ENCODE measurements at regions not wholly inside any gene's neighbourhood (a gene's known extent, or its start where the extent isn't known, plus 50 kb on each side); places are given as distances from the start of the nearest gene placed in this dataset.

DNA sequence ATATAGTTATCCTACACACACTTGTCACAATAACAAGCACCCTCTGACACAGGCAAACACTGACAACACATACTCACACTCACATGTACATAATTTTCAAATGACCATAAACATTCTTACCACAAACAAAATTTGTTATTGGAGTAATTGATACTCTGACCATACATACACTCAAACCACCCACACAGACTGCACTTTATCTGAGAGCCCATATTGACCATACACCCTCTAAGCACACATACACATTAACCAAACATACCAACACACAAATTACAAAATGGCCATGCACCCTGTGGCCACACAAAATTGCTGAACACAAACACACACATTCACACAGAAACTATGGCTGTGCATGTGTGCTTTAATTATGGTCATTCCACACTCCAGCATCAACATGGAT, 79.1 kb upstream of the FAM120A start:
- H3K4me3 ChIP-seq (ENCODE audit: low read depth, low read length), result no peak overlapping the region
- TF ChIP-seq, protein P1, sequence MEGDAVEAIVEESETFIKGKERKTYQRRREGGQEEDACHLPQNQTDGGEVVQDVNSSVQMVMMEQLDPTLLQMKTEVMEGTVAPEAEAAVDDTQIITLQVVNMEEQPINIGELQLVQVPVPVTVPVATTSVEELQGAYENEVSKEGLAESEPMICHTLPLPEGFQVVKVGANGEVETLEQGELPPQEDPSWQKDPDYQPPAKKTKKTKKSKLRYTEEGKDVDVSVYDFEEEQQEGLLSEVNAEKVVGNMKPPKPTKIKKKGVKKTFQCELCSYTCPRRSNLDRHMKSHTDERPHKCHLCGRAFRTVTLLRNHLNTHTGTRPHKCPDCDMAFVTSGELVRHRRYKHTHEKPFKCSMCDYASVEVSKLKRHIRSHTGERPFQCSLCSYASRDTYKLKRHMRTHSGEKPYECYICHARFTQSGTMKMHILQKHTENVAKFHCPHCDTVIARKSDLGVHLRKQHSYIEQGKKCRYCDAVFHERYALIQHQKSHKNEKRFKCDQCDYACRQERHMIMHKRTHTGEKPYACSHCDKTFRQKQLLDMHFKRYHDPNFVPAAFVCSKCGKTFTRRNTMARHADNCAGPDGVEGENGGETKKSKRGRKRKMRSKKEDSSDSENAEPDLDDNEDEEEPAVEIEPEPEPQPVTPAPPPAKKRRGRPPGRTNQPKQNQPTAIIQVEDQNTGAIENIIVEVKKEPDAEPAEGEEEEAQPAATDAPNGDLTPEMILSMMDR (IDR thresholded peaks at IDR 0.05; ENCODE audit: borderline replicate concordance, insufficient read depth, low read depth, low read length), result no peak

DNA sequence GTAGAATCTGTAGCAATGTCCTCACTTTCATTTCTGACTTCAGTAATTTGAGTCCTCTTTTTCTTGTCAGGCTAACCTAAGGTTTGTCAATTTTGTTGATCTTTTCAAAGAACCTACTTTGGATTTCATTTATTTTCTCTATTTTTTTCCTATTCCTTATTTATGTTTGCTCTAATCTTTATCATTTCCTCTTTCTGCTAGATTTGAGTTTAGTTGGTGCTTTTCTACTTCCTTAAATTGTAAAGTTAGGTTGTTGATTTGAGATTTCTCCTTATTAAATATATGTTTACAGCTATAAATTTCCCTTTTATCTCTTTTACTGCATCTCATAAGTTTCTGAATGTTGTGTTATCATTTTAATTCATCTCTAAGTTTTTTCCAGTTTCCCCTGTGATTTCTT, 75.1 kb upstream of the FAM120A start:
- TF ChIP-seq, protein P1 (IDR thresholded peaks at IDR 0.05; ENCODE audit: borderline replicate concordance, insufficient read depth, low read depth, low read length), result no peak
- H3K4me3 ChIP-seq (ENCODE audit: low read depth, low read length), result no peak overlapping the region

DNA sequence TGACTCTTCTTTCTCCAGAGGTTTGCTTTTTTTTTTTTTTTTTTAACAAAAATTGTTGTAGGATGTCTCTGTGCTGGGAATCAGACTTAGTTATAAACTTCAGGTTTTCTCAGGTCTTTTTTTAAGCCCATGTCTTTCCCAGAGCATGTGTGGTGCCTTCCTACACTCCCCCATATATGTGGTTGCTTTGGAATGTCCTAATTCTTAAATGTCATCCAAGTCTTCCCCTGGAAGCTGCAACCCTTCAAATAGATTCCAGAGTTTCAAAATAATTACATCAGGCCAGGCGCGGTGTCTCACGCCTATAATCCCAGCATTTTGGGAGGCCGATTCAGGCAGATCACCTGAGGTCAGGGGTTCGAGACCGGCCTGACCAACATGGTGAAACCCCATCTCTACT, 73.2 kb upstream of the FAM120A start:
- H3K4me3 ChIP-seq (ENCODE audit: low read depth, low read length), result no peak overlapping the region
- TF ChIP-seq, protein P1 (IDR thresholded peaks at IDR 0.05; ENCODE audit: borderline replicate concordance, insufficient read depth, low read depth, low read length), result no peak

DNA sequence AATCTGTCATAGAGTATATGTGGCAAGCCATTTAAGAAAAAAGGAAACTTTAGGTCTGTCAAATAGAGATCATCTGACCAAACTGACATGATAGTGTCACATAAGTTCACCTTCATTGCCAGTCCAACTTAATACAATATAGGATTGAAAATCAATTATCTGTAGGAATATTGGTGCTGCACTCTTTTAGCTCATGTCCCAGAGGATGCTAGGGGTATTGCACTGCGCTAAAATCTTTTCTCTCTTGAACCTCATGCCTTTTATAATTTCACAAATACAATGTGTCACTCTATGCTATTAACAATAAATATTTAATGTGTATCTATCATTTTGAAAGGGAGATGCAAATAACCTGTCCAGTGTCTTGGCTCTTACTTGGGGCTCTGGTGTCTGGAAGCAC, 72.4 kb upstream of the FAM120A start:
- TF ChIP-seq, protein P1 (IDR thresholded peaks at IDR 0.05; ENCODE audit: borderline replicate concordance, insufficient read depth, low read depth, low read length), result peak; percentile 39; the same call in 1 of the 2 replicates
- H3K4me3 ChIP-seq (ENCODE audit: low read depth, low read length), result no peak overlapping the region

DNA sequence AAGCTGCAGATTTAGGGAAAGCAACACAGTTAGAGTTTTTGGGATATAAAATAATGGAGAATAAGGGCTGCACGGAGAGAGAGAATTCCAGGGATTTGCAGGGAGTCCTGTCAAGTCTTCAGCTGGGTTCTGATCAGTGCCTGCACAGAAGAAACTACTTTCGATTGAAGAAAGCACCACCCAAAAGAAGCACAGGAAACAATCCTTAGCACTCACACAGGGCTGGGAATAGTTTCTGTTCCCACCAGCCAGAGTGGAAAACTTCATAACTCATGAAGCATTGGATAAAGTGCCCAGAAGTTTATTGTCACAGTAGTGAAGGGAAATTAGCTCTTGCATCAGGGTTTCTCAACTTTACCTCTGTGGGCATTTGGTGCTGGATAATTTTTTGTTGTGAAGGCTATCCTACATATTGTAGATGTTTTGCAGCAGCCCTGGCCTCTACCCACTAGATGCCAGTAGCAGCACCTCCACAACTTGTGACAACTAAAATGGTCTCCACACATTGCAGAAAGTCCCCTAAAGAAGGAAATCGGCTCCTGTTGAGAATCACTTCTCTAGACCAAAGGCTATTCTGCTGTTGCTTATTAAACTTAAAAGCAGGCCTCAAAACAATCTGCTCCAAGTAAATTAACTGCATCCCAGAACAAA, 71.0 kb upstream of the FAM120A start:
- no peak overlapping the region for H3K4me3 ChIP-seq (ENCODE audit: low read depth, low read length)
- TF ChIP-seq, protein P1 (IDR thresholded peaks at IDR 0.05; ENCODE audit: borderline replicate concordance, insufficient read depth, low read depth, low read length), result no peak

DNA sequence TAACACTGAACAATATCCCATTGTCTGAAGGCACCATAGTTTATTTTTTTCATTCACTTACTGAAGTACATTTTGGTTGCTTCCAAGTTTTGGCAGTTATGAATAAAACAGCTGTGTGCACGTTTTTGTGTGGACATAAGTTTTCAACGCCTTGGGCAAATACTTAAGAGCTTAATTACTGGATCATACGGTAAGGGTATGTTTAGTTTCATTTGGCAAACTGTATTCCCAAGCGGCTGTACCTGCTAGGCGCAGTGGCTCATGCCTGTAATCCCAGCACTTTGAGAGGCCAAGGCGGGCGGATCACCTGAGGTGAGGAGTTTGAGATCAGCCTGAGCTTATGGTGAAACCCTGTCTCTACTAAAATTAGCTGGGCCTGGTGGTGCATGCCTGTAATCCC, 63.7 kb upstream of the FAM120A start:
- no peak overlapping the region for H3K4me3 ChIP-seq (ENCODE audit: low read depth, low read length)
- TF ChIP-seq, protein P1 (IDR thresholded peaks at IDR 0.05; ENCODE audit: borderline replicate concordance, insufficient read depth, low read depth, low read length), result no peak

DNA sequence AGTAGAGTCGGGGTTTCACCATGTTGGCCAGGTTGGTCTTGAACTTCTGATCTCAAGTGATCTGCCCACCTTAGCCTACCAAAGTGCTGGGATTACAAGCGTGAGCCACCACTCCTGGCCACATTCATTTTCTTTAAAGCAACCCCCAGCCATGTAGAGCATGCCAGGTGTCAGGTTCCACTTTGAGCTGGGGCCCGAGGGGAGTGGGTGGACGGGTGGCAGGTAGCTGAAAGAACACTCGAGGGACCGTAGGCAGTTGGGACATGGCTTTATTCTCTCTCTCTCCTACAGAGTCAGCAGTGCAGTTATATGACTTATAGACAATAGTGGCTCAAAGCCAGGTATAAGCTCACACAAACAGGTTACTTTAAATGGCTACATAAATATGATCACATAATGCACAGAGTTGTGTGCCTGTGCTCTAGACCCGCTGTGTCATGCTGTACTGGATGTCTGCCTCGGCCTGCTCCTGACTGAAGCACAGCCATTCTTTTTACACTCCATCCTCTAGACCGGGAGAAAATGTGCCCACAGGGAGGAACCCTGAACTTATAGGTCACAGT, 60.5 kb upstream of the FAM120A start:
- H3K4me3 ChIP-seq (ENCODE audit: low read depth, low read length), result no peak overlapping the region
- TF ChIP-seq, protein P1 (IDR thresholded peaks at IDR 0.05; ENCODE audit: borderline replicate concordance, insufficient read depth, low read depth, low read length), result no peak
